Panc1 (cell line): ENCODE measurements at regions not wholly inside any gene's neighbourhood (a gene's known extent, or its start where the extent isn't known, plus 50 kb on each side); places are given as distances from the start of the nearest gene placed in this dataset.
"Not testable (repeated sequence)": the region's sequence is repeated elsewhere in the genome, so short reads cannot be mapped to it uniquely, and the experiment has no call there.

Experiments
- CTCF ChIP-seq: fragments of 450-650 bp; IDR thresholded peaks from 2 replicates; pipeline ENCODE4 v1.5.1; 2017; ENCODE audit warnings: mild to moderate bottlenecking
- POLR2AphosphoS5 ChIP-seq: IDR thresholded peaks from 2 replicates; pipeline ENCODE4 v1.6.1; 2012; ENCODE audit warnings: mild to moderate bottlenecking, low read depth, low read length, moderate library complexity
- REST ChIP-seq, 2 experiments: IDR thresholded peaks; 2 replicates each; pipeline ENCODE4 v1.6.1; 2011 to 2012; ENCODE audit warnings: low read depth in 2 of 2, control low read depth in 1 of 2, low read length in 1 of 2, mild to moderate bottlenecking in 1 of 2, moderate library complexity in 1 of 2; ENCODE audit not compliant: insufficient read depth in 1 of 2
- SIN3A ChIP-seq: IDR thresholded peaks from 2 replicates; pipeline ENCODE4 v1.6.1; 2012; ENCODE audit warnings: low read depth, mild to moderate bottlenecking, low read length, moderate library complexity, borderline replicate concordance; ENCODE audit not compliant: insufficient read depth
- TCF7L2 ChIP-seq: IDR thresholded peaks from 2 replicates; pipeline ENCODE4 v1.6.1; 2011; ENCODE audit warnings: mild to moderate bottlenecking, low read depth, low read length, inconsistent platforms

- TF ChIP-seq CTCF; REST (IDR thresholded peaks at IDR 0.05; ENCODE audit: insufficient read depth in 1 of 2, low read depth in 2 of 2, low read length in 1 of 2); TCF7L2; POLR2AphosphoS5; SIN3A: not testable (repeated sequence)
Observed at GRCh38 chr6:17216972-17217371, 64.2 kb upstream of the RBM24 start.
